ENCODE measurements at regions not wholly inside any gene's neighbourhood (a gene's known extent, or its start where the extent isn't known, plus 50 kb on each side); places are given as distances from the start of the nearest gene placed in this dataset.

DNA sequence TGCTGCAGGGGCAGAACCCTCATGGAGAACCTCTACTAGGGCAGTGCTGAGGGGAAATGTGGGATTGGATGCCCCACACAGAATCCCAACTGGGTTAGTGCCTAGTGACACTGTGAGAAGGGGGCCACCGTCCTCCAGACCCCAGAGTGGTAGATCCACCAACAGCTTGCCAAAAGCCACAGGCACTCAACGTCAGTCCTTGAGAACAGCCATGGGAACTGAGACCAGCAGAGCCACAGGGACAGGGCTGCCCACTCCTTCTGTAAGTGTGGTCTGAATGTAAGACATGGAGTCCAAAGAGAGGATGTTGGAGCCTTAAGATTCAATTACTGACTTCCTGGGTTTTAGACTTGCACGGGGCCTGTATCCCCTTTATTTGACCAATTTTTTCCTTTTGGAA is 1451.5 kb downstream of the SI start:
- Histone ChIP-seq H3K9me3 (ENCODE audit: low read depth) (no peaks in the 10 kb centered on the region), H3K36me3 (no peaks in the 10 kb centered on the region), H3K27ac (no peak overlapping the region), H3K4me1 (ENCODE audit: low read depth) (no peaks in the 10 kb centered on the region), H3K27me3 (no peaks in the 10 kb centered on the region), H3K4me3 (no peak overlapping the region)
- no peak for DNase-seq (ENCODE audit: low read depth in 1 of 2, low spot score in 1 of 2)
- TF ChIP-seq, protein P1, sequence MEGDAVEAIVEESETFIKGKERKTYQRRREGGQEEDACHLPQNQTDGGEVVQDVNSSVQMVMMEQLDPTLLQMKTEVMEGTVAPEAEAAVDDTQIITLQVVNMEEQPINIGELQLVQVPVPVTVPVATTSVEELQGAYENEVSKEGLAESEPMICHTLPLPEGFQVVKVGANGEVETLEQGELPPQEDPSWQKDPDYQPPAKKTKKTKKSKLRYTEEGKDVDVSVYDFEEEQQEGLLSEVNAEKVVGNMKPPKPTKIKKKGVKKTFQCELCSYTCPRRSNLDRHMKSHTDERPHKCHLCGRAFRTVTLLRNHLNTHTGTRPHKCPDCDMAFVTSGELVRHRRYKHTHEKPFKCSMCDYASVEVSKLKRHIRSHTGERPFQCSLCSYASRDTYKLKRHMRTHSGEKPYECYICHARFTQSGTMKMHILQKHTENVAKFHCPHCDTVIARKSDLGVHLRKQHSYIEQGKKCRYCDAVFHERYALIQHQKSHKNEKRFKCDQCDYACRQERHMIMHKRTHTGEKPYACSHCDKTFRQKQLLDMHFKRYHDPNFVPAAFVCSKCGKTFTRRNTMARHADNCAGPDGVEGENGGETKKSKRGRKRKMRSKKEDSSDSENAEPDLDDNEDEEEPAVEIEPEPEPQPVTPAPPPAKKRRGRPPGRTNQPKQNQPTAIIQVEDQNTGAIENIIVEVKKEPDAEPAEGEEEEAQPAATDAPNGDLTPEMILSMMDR (IDR thresholded peaks at IDR 0.05; ENCODE audit: low read depth, low read length), result no peak

DNA sequence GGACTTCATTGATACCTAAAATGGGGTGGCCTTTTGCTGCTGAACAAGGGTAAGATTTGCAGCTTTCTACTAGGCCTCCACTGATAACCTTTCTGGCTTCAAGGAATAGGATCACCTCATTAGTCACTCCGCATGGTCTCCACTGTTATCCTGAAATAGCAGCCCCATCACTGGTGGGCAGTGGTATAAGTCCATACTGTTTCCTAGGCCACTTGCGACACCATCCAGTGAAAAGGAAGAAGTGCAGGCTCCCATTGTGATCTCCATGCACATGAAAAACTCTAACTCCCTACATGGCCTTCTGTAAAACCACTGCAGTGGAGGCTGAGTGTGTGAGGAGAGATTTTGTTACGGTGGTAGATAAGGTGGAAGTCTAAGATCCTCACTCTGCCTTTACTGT is 1455.9 kb downstream of the SI start:
- Histone ChIP-seq H3K27ac (peak overlapping the region; percentile 24), H3K36me3 (no peaks in the 10 kb centered on the region), H3K4me1 (ENCODE audit: low read depth) (no peaks in the 10 kb centered on the region), H3K27me3 (no peaks in the 10 kb centered on the region), H3K9me3 (ENCODE audit: low read depth) (no peaks in the 10 kb centered on the region), H3K4me3 (no peak overlapping the region)
- TF ChIP-seq, protein P1 (IDR thresholded peaks at IDR 0.05; ENCODE audit: low read depth, low read length), result no peak
- peak in 1 of 2 donors; percentile 80 for DNase-seq (ENCODE audit: low read depth in 1 of 2, low spot score in 1 of 2)

DNA sequence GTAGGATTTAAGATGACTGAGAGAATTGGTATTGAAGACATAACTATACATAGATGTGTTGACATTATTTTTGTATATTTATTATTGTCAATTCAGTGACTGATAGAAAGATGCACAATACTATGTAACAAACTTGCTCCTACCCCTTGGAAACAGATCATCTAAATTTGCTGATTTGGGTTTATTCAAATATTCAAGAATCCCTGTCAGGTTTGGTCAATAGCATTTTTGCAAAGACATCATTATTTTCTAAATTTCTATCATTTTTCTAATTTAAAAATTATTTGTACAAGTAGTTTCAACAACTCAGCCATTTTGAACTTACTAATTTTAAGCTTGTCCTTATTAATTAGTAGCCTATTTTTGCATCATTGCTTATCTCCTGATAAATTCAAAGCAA is 1463.4 kb downstream of the SI start:
- Histone ChIP-seq H3K27me3 (no peaks in the 10 kb centered on the region), H3K27ac (no peak overlapping the region), H3K9me3 (ENCODE audit: low read depth) (no peaks in the 10 kb centered on the region), H3K4me1 (ENCODE audit: low read depth) (no peaks in the 10 kb centered on the region), H3K4me3 (no peak overlapping the region), H3K36me3 (no peaks in the 10 kb centered on the region)
- DNase-seq (ENCODE audit: low read depth in 1 of 2, low spot score in 1 of 2), result no peak
- TF ChIP-seq, protein P1 (IDR thresholded peaks at IDR 0.05; ENCODE audit: low read depth, low read length), result no peak

DNA sequence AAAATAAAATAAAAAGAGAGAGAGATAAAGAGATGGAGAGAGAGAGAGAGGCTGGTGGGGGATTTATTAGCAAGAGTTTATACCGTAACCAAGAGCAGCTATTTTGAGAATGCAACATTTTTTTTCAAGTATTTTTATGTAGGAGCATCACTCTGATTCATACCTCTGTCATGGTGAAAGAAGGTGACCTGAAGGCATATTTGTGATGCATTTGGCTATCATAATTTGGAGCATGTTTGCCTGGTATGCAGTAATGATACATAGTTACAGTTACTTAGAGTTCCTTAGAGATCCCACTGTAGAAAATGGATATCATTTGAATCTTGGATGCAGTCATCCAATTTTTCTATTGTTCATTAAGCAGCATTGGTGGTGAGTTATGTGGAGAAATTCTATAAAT is 1472.4 kb downstream of the SI start:
- TF ChIP-seq, protein P1 (IDR thresholded peaks at IDR 0.05; ENCODE audit: low read depth, low read length), result no peak
- DNase-seq (ENCODE audit: low read depth in 1 of 2, low spot score in 1 of 2), result no peak

DNA sequence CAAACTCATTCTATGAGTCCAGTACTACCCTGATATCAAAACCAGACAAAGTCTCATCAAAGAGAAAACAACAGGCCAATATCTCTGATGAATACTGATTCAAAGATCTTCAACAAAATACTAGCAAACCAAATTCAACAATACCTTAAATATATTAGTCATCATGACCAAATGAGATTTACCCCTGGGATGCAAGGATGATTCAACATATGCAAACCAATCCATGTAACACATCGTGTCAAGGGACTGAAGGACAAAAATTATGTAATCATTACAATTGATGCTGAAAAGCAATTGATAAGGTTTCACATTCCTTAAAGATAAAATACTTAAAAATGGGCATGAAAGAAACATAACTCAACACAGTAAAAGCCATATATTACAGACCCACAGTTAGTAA is 1476.9 kb downstream of the SI start:
- no peak overlapping the region for H3K4me3 ChIP-seq
- no peak for DNase-seq (ENCODE audit: low read depth in 1 of 2, low spot score in 1 of 2)
- no peak overlapping the region for H3K27ac ChIP-seq
- TF ChIP-seq, protein P1 (IDR thresholded peaks at IDR 0.05; ENCODE audit: low read depth, low read length), result no peak
- no peaks in the 10 kb centered on the region for H3K9me3 ChIP-seq (ENCODE audit: low read depth)
- H3K27me3 ChIP-seq, result no peaks in the 10 kb centered on the region
- no peaks in the 10 kb centered on the region for H3K4me1 ChIP-seq (ENCODE audit: low read depth)
- no peaks in the 10 kb centered on the region for H3K36me3 ChIP-seq

More for the DNA sequence above, 1472.4 kb downstream of the SI start:
- no peaks in the 10 kb centered on the region for H3K9me3 ChIP-seq (ENCODE audit: low read depth)
- H3K27ac ChIP-seq, result no peak overlapping the region
- no peaks in the 10 kb centered on the region for H3K36me3 ChIP-seq
- H3K4me3 ChIP-seq, result no peak overlapping the region
- no peaks in the 10 kb centered on the region for H3K4me1 ChIP-seq (ENCODE audit: low read depth)
- no peaks in the 10 kb centered on the region for H3K27me3 ChIP-seq

DNA sequence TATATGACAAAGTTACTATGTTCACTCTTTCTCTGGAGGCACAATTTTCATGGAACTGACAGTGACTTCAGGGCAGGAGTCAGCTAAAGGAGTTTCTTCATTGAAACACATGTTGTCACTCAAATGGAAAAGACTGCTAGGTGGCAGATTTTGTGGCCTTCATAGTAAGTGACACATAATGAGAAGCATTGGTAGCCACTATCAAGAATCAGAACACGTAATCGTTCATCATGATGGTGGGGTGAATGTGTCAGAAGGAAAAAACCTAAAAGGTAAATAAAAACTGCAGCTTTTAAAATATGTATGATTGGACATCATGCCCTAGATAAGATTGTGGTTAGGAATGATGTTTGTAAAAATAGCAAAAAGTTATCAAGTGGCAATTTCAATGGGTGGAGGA is 1491.0 kb downstream of the SI start:
- no peaks in the 10 kb centered on the region for H3K36me3 ChIP-seq
- no peak overlapping the region for H3K4me3 ChIP-seq
- no peaks in the 10 kb centered on the region for H3K4me1 ChIP-seq (ENCODE audit: low read depth)
- H3K27ac ChIP-seq, result no peak overlapping the region
- no peak for DNase-seq (ENCODE audit: low read depth in 1 of 2, low spot score in 1 of 2)
- TF ChIP-seq, protein P1 (IDR thresholded peaks at IDR 0.05; ENCODE audit: low read depth, low read length), result no peak
- no peaks in the 10 kb centered on the region for H3K9me3 ChIP-seq (ENCODE audit: low read depth)
- H3K27me3 ChIP-seq, result no peaks in the 10 kb centered on the region
